ENCODE measurements at regions not wholly inside any gene's neighbourhood (a gene's known extent, or its start where the extent isn't known, plus 50 kb on each side); places are given as distances from the start of the nearest gene placed in this dataset.

DNA sequence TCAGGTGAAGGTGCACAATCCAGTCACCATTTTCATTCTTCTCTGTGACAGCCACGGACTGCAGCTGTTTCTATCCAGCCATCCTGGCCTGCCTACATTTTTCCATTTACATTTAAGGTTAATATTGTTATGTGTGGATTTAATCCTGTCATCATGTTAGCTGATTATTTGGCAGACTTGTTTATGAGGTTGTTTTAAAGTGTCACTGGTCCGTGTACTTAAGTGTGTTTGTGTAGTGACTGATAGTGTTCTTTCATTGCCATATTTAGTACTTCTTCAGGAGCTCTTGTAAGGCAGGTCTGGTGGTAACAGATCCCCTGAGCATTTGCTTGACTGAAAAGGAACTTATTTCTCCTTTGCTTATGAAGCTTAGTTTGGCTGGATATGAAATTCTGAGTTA, 364.2 kb downstream of the JRKL start:
- H3K4me3 ChIP-seq (ENCODE audit: low read depth, low read length) = no peak overlapping the region
- no peak for DNase-seq (ENCODE audit: low read depth)

GRCh38 chr11:96755209-96755608, 365.4 kb downstream of the JRKL start:
- DNase-seq (ENCODE audit: low read depth) = no peak
- H3K4me3 ChIP-seq (ENCODE audit: low read depth, low read length) = no peak overlapping the region

- no peak overlapping the region for H3K4me3 ChIP-seq (ENCODE audit: low read depth, low read length)
- no peak for DNase-seq (ENCODE audit: low read depth)
These were observed 365.9 kb downstream of the JRKL start for GRCh38 chr11:96755752-96756151.

DNA sequence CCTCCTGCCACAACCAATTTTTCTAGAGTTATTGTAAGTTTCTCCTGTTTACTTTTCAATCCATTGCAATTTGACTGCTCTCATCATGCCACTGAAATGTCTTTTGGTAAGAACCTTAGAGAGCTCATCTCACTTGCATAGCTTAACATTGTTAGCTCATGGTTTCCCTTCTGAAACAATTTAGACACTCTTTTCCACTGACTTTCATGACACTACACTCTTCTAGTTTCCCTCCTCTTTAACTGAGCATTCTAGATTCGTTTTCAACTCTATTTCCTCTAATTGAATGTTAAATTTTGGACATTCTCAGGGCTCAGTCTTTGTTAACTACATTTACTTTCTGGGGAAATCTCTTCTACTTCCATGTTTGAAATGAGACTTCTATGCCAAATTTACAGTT, 369.1 kb downstream of the JRKL start:
- DNase-seq (ENCODE audit: low read depth) = no peak
- H3K4me3 ChIP-seq (ENCODE audit: low read depth, low read length) = no peak overlapping the region

- H3K4me3 ChIP-seq (ENCODE audit: low read depth, low read length) = no peak overlapping the region
- no peak for DNase-seq (ENCODE audit: low read depth)
These were observed 370.5 kb downstream of the JRKL start for GRCh38 chr11:96760306-96760705.

DNA sequence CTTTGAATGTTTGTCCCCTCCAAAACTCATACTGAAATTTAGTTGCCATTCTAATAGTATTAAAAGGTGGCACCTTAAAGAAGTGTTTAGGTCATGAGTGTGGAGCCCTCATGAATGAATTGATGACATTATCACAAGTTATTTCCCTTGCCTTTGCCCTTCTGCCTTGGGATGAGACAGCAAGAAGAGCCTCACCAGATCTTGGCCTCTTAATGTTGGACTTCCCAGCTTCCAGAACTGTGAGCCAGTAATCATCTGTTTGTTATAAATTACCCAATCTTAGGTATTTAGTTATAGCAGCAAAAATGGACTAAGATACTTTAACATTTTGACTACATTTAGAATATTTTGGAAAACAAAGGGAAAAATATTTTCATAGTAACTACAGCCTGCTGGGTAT, 371.0 kb downstream of the JRKL start:
- H3K4me3 ChIP-seq (ENCODE audit: low read depth, low read length) = no peak overlapping the region
- DNase-seq (ENCODE audit: low read depth) = no peak

DNA sequence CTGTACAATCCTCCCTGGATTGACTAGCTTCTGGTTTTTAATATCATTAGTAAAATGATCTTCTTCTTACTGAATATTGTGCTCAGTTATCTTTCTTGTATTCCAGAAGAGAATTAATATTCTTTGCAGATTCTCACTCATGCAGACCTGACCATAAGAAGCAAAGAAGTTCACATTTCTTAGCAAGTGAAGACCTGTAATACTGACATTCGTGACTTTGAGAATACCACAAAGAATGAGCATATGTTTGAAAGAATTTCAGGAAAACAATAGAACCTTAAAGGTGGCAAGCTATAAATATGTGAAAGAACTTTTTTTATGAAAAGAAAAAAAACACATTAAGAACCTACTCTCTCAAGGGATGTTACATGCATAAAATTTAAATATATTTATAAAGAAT, 371.6 kb downstream of the JRKL start:
- no peak overlapping the region for H3K4me3 ChIP-seq (ENCODE audit: low read depth, low read length)
- DNase-seq (ENCODE audit: low read depth) = no peak

DNA sequence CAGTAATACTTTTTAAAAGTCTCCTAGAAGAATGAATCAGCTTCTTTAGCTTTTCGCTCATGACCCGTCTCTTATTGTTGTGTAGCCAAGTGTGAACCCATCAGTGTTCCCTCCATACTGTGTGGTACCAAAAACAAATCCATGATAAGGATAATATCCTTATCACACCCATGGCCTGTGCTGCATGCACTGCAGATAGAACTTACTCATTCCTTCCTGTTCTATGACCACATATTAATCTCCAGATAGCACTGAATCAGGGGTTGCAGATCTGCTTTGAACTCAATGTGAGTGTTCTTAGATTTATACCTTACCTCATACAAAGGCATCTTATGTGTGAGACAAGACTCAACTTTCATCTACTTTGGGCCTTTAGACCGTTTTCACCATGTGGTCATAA, 373.4 kb downstream of the JRKL start:
- DNase-seq (ENCODE audit: low read depth) = no peak
- H3K4me3 ChIP-seq (ENCODE audit: low read depth, low read length) = no peak overlapping the region

DNA sequence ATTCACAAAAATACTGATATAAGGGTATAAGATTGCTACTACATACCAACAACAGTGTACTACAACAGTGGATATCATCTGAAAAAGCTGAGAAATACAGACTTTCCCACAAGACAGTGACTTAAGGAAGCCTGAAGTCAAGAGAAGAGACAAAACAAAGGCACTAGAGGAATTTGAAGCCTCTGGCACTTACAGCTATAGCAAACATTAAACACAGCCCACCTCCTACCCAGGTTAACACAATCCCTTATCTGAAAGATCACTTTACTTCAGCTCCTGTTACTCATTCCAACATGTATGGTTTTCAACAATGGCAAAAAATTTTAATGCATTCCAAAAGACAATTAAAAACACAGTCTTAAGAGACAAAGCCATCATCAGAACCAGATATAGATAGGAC, 388.5 kb downstream of the JRKL start:
- no peak overlapping the region for H3K4me3 ChIP-seq (ENCODE audit: low read depth, low read length)
- no peak for DNase-seq (ENCODE audit: low read depth)

- H3K4me3 ChIP-seq (ENCODE audit: low read depth, low read length) = no peak overlapping the region
These were observed 389.2 kb downstream of the JRKL start for GRCh38 chr11:96779030-96779429.

GRCh38 chr11:96781082-96781481, 391.3 kb downstream of the JRKL start:
- DNase-seq (ENCODE audit: low read depth) = no peak
- no peak overlapping the region for H3K4me3 ChIP-seq (ENCODE audit: low read depth, low read length)

More at GRCh38 chr11:96779030-96779429, 389.2 kb downstream of the JRKL start:
- no peak for DNase-seq (ENCODE audit: low read depth)

DNA sequence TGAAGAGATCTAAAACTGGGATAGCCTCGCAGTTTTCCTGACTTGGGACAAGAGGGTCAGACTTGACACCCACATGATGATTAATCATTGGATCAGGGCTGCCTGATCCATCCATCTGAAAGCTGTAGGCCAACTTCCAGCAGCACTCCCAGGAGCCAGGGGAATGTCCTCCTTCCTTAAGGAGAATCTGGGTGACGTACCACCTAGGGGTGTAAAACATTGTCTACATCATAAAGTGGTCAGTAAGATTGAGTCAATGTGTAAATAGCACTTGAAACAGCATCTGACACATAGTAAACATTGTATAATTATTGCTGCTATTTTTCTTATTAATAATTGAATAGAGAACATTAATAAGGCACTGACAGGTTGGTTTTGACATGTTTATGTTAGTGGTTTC, 392.8 kb downstream of the JRKL start:
- no peak for DNase-seq (ENCODE audit: low read depth)
- no peak overlapping the region for H3K4me3 ChIP-seq (ENCODE audit: low read depth, low read length)

- no peak overlapping the region for H3K4me3 ChIP-seq (ENCODE audit: low read depth, low read length)
- DNase-seq (ENCODE audit: low read depth) = no peak
These were observed 393.5 kb downstream of the JRKL start for GRCh38 chr11:96783311-96783710.

DNA sequence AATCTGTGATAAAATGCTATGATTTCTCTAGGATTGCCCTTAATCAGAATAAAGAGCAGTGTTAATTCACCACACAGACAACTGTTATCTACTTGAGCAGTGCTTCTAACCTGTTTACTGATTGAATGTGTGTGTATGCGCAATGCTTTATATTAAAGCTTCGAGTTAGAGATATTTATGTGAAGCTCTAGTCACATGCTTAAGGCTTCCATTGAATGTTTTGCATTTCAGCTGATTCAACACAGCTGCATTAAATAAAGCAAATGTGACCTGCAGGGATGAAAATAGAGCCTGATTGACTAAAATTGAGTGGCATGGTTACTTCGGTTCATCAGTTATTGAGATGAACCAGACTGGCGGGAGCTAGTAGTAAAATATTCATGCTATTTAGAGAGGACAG, 395.3 kb downstream of the JRKL start:
- DNase-seq (ENCODE audit: low read depth) = no peak

GRCh38 chr11:96794152-96794551, 404.3 kb downstream of the JRKL start:
- DNase-seq (ENCODE audit: low read depth) = no peak
- no peak overlapping the region for H3K4me3 ChIP-seq (ENCODE audit: low read depth, low read length)

More for the DNA sequence above, 395.3 kb downstream of the JRKL start:
- no peak overlapping the region for H3K4me3 ChIP-seq (ENCODE audit: low read depth, low read length)

DNA sequence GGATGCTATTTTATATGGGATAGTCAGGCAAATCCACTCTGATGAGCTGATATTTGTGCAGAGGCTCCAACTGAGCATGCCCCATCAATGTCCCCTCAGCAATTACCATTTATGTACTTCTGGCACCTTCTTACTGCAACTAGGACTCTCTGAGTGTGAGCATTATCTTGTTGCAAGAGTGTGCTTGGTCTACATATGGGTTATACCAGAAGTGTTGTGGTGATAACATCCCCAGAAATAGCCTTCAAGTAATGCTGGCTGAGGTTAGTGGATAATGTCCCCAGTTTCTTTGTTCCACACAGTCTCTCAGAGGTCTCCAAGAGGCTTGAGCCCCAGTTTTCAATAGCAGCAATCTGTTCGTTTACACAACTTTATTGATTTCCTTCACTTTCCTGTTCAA, 408.6 kb downstream of the JRKL start:
- no peak overlapping the region for H3K4me3 ChIP-seq (ENCODE audit: low read depth, low read length)
- no peak for DNase-seq (ENCODE audit: low read depth)

DNA sequence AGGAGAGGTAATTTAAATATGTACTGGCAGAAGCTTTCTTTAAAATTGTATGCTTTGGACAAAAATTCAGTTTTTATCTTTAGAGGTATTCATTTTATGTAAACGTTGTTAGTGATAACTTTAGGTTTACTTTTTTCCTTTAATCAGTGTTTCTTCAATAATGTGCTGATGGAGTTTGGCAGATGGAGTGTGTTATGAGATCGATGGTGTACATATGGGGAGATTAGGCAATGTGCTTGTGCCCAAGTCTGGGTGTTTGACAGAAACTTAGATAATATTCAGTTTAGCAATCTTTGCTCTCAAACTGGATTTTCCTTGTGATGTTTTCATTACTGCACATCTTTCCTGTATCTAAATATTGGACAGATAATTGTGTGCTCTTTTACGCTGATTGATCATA, 425.4 kb downstream of the JRKL start:
- no peak for DNase-seq (ENCODE audit: low read depth)
- H3K4me3 ChIP-seq (ENCODE audit: low read depth, low read length) = no peak overlapping the region

DNA sequence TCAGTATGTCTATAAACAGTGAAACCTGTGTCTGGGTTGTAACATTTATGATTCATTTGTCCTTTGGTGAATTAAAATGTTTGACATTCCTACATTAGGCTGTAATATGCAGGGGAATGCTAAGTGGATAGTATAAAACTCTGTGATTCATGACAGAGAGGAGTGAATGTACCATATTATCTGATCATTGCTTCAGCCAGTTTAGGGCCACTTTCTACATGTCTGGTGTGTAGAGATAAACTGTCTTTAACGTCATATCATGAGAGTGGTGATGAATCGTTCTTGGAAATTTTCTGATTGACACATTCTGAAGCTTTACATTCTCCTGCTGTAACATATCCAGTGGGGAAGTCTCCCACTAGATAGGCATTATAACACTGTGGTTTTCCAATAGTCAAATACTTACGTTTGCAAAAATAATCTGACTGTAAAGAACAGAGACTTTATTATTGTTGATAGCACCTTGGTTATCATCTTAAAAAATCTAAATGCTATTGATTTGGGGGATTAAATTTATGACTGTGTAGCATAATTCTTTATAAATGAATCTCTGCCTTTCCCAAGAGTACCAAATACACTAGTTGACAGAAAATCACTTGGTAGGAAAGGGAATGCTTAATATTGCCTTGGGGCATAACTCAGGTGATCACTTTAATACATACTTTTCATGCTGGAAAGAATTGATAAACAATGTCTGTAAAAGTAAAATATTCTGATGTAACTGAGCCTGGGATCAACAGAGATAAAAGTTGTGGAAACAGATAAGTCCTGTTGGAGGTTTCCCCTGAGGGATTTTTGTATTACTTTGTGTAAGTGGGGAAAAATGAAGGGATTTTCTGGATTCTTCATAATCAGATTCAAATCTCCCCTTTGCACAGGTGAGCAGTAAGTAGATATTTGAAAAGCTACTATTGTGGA, 427.9 kb downstream of the JRKL start:
- DNase-seq (ENCODE audit: low read depth) = no peak
- H3K4me3 ChIP-seq (ENCODE audit: low read depth, low read length) = no peak overlapping the region

DNA sequence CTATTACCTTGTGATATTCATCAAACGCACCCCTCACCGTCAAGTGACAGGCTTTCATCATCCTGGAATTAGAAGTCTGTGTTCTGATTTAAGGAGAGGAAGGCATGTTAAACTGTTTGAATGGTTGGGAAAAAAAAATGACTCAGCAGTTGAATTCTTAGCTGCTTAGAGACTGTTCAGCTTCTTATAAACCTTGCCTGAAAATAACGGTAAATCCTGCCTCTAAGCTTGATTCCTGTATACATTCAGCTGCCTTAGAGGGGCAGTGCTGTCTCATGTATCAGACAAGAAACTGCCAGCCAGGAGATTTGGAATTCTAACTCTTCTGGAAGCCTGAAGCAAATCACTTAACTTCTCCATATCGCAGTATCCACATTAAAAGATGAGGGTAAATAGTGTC, 437.4 kb downstream of the JRKL start:
- no peak overlapping the region for H3K4me3 ChIP-seq (ENCODE audit: low read depth, low read length)
- DNase-seq (ENCODE audit: low read depth) = no peak

- no peak for DNase-seq (ENCODE audit: low read depth)
- no peak overlapping the region for H3K4me3 ChIP-seq (ENCODE audit: low read depth, low read length)
These were observed 452.0 kb downstream of the JRKL start for GRCh38 chr11:96841792-96842191.

- no peak for DNase-seq (ENCODE audit: low read depth)
- no peak overlapping the region for H3K4me3 ChIP-seq (ENCODE audit: low read depth, low read length)
These were observed 452.9 kb downstream of the JRKL start for GRCh38 chr11:96842731-96843130.
